IMR-90 (cell line): ENCODE measurements at regions not wholly inside any gene's neighbourhood (a gene's known extent, or its start where the extent isn't known, plus 50 kb on each side); places are given as distances from the start of the nearest gene placed in this dataset.
A peak's percentile ranks its signal among the peaks of the same experiment; 100 is the strongest.

Experiments
- ATAC-seq: fragments of 200-7000 bp; cut with Tn5 transposase; 2 replicates; pipeline ENCODE4 v1.9.1; 2020; ENCODE audit warnings: low read depth, mild to moderate bottlenecking, moderate library complexity
- BruUV-seq: library from RNA; stranded (reverse); fragments of 400-500 nt; replicated peaks from 2 replicates; lab custom pipeline; 2021; lab: Mats Ljungman, UMichigan
- CTCF ChIA-PET: fragments of 300-600 bp; formaldehyde crosslinking; extraction: SDS; loops from one replicate; lab custom pipeline; 2021; ENCODE audit warnings: antibody characterized with exemption; lab: Yijun Ruan, JAX
- POLR2A ChIA-PET: fragments of 300-600 bp; sonication (Branson Sonifier 250); formaldehyde crosslinking; loops from one replicate; lab custom pipeline; 2022; ENCODE audit warnings: antibody characterized with exemption; ENCODE audit not compliant: unreplicated experiment; lab: Charles Lee
- DNase-seq: peaks from one replicate; pipeline ENCODE4 v3.0.0; 2013
- H2AFZ ChIP-seq: replicated peaks from 2 replicates; pipeline ENCODE3; 2013; ENCODE audit warnings: low read length, mild to moderate bottlenecking; ENCODE audit not compliant: poor library complexity
- H2AK5ac ChIP-seq: 2 replicates; pipeline ENCODE4 v1.6.1; 2013; ENCODE audit warnings: low read depth, low read length, inconsistent platforms
- H2AK9ac ChIP-seq: replicated peaks from 2 replicates; pipeline ENCODE3; 2013; ENCODE audit warnings: mild to moderate bottlenecking, low read depth, low read length, moderate library complexity; ENCODE audit not compliant: poor library complexity
- H2BK120ac ChIP-seq: 2 replicates; pipeline ENCODE4 v1.6.1; 2013; ENCODE audit warnings: low read depth, low read length, inconsistent platforms
- H2BK15ac ChIP-seq: 3 replicates; pipeline ENCODE4 v1.6.1; 2013; ENCODE audit warnings: low read depth, low read length, inconsistent platforms
- H2BK20ac ChIP-seq: 2 replicates; pipeline ENCODE4 v1.6.1; 2013; ENCODE audit warnings: low read depth, mild to moderate bottlenecking, inconsistent platforms, low read length, moderate library complexity
- H2BK5ac ChIP-seq: 2 replicates; pipeline ENCODE4 v1.6.1; 2013; ENCODE audit warnings: mild to moderate bottlenecking, low read depth, low read length, inconsistent platforms; ENCODE audit not compliant: poor library complexity, severe bottlenecking
- H3K14ac ChIP-seq: replicated peaks from 2 replicates; pipeline ENCODE4 v1.6.1; 2013; ENCODE audit warnings: low read depth, low read length, inconsistent platforms
- H3K18ac ChIP-seq: 2 replicates; pipeline ENCODE4 v1.6.1; 2013; ENCODE audit warnings: low read depth, low read length, control low read depth
- H3K23ac ChIP-seq: 2 replicates; pipeline ENCODE4 v1.6.1; 2013; ENCODE audit warnings: low read depth, low read length, inconsistent platforms
- H3K27ac ChIP-seq: 2 replicates; pipeline ENCODE4 v1.5.1; 2013; ENCODE audit warnings: mild to moderate bottlenecking, control low read depth, low read length; ENCODE audit not compliant: insufficient read depth
- H3K27me3 ChIP-seq: 2 replicates; pipeline ENCODE4 v1.6.1; 2013; ENCODE audit warnings: low read length; ENCODE audit not compliant: control insufficient read depth, insufficient read depth
- H3K36me3 ChIP-seq: 2 replicates; pipeline ENCODE4 v1.6.1; 2013; ENCODE audit warnings: low read length, mixed read lengths; ENCODE audit not compliant: control insufficient read depth, insufficient read depth
- H3K4ac ChIP-seq: 2 replicates; pipeline ENCODE4 v1.6.1; 2013; ENCODE audit warnings: low read depth, low read length, inconsistent platforms
- H3K4me1 ChIP-seq: 2 replicates; pipeline ENCODE4 v1.6.1; 2013; ENCODE audit warnings: low read length, mixed read lengths; ENCODE audit not compliant: control insufficient read depth, insufficient read depth
- H3K4me2 ChIP-seq: 2 replicates; pipeline ENCODE4 v1.6.1; 2013; ENCODE audit warnings: low read depth, mild to moderate bottlenecking, control low read depth, low read length, moderate library complexity
- H3K4me3 ChIP-seq: 2 replicates; pipeline ENCODE4 v1.5.1; 2013; ENCODE audit warnings: low read depth, mild to moderate bottlenecking, control low read depth, low read length, moderate library complexity; ENCODE audit not compliant: insufficient read depth
- H3K56ac ChIP-seq: 2 replicates; pipeline ENCODE4 v1.6.1; 2013; ENCODE audit warnings: low read length, inconsistent platforms; ENCODE audit not compliant: insufficient read depth; ENCODE audit errors: extremely low read depth
- H3K79me1 ChIP-seq, 2 experiments: 2 replicates each; pipeline ENCODE4 v1.6.1; 2013; ENCODE audit warnings: low read length in 2 of 2, inconsistent platforms in 1 of 2, low read depth in 1 of 2
- H3K9ac ChIP-seq: 2 replicates; pipeline ENCODE4 v1.6.1; 2013; ENCODE audit warnings: low read depth, low read length, control low read depth
- H3K9me1 ChIP-seq: 2 replicates; pipeline ENCODE4 v1.6.1; 2013; ENCODE audit warnings: low read length, inconsistent platforms; ENCODE audit not compliant: insufficient read depth
- H3K9me3 ChIP-seq: 2 replicates; pipeline ENCODE4 v1.6.1; 2013; ENCODE audit warnings: low read length; ENCODE audit not compliant: control insufficient read depth, insufficient read depth
- H4K20me1 ChIP-seq: 2 replicates; pipeline ENCODE4 v1.6.1; 2013; ENCODE audit warnings: low read length, inconsistent platforms; ENCODE audit not compliant: insufficient read depth
- H4K5ac ChIP-seq: 2 replicates; pipeline ENCODE4 v1.6.1; 2013; ENCODE audit warnings: mild to moderate bottlenecking, low read depth, low read length, control low read depth
- H4K8ac ChIP-seq, 2 experiments: 2 replicates each; pipeline ENCODE4 v1.6.1; 2013; ENCODE audit warnings: low read depth in 2 of 2, low read length in 2 of 2, control low read depth in 1 of 2, inconsistent platforms in 1 of 2
- H4K91ac ChIP-seq: 2 replicates; pipeline ENCODE4 v1.6.1; 2013; ENCODE audit warnings: low read depth, low read length, inconsistent platforms; ENCODE audit not compliant: insufficient read depth
- MAFK ChIP-seq: IDR thresholded peaks from 2 replicates; pipeline ENCODE4 v1.6.1; 2012; ENCODE audit warnings: low read depth, low read length, improper control_type of control experiment
- SMC3 ChIP-seq: fragments of 150-350 bp; IDR thresholded peaks from 2 replicates; pipeline ENCODE4 v1.6.1; 2016; ENCODE audit warnings: low read depth, mild to moderate bottlenecking, antibody characterized with exemption, low read length, moderate library complexity
- WGBS, 2 experiments: methylation state at CpG; one replicate each; pipeline versions ENCODE4 v1.1.5 to v1.1.7; 2013; ENCODE audit warnings: missing lambda C conversion rate in 2 of 2; ENCODE audit not compliant: insufficient read length in 1 of 2; ENCODE audit errors: extremely low coverage in 2 of 2; 5-methylcytosine and 5-hydroxymethylcytosine counted together
- dilution Hi-C: fragments of 300-500 bp; cut with HindIII; formaldehyde crosslinking; loops from one replicate; pipeline ENCODE4 v1.14.3; 2018; ENCODE audit warnings: low sequenced_read_pairs; ENCODE audit not compliant: unreplicated experiment
- in situ Hi-C: fragments of 300-500 bp; cut with MboI; formaldehyde crosslinking; loops from 3 replicates; pipeline ENCODE4 v1.14.3; 2019; ENCODE audit warnings: low sequenced_read_pairs, inconsistent platforms, mixed read lengths
- intact Hi-C: fragments of 100-400 bp; cut with micrococcal nuclease; formaldehyde crosslinking; loops from 2 replicates; pipeline ENCODE4 v1.10.0; 2022

GRCh38 chr2:35163948-35164347 is 1191.6 kb upstream of the CRIM1 start:
- no peak overlapping the region for H2AK9ac ChIP-seq
- no peak overlapping the region for H3K23ac ChIP-seq
- H2BK15ac ChIP-seq, result no peak overlapping the region
- WGBS, 2 experiments, result no CpG with 5 or more reads among the region's 2 CpGs
- peaks cover 3% of the 10 kb centered on the region for H3K9me3 ChIP-seq
- TF ChIP-seq SMC3 (no peak), MAFK (peak; percentile 87)
- no peaks in the 10 kb centered on the region for H3K9me1 ChIP-seq
- no peak overlapping the region for H2AK5ac ChIP-seq
- no peak overlapping the region for H4K8ac ChIP-seq
- no peak overlapping the region for H2AFZ ChIP-seq
- H2BK120ac ChIP-seq, result no peak overlapping the region
- no peaks in the 10 kb centered on the region for H3K27me3 ChIP-seq
- no peak overlapping the region for H2BK5ac ChIP-seq
- H4K91ac ChIP-seq, result no peak overlapping the region
- no peak overlapping the region for H3K18ac ChIP-seq
- H3K4me2 ChIP-seq, result no peak overlapping the region
- H3K4ac ChIP-seq, result no peak overlapping the region
- dilution Hi-C loops (no loop called here), intact Hi-C loops (no loop called here), in situ Hi-C loops (no loop called here)
- H3K27ac ChIP-seq, result no peak overlapping the region
- DNase-seq, result no peak
- H4K20me1 ChIP-seq, result no peaks in the 10 kb centered on the region
- H3K14ac ChIP-seq, result no peak overlapping the region
- H3K36me3 ChIP-seq, result no peaks in the 10 kb centered on the region
- H3K4me1 ChIP-seq, result no peaks in the 10 kb centered on the region
- H2BK20ac ChIP-seq, result no peak overlapping the region
- ChIA-PET CTCF (no interaction called here), POLR2A (no interaction called here)
- no TSS peak for BruUV-seq
- ATAC-seq, result no peak
- H3K56ac ChIP-seq, result no peak overlapping the region
- no peak overlapping the region for H3K9ac ChIP-seq
- no peaks in the 10 kb centered on the region for H3K79me1 ChIP-seq
- H3K4me3 ChIP-seq, result no peak overlapping the region
- no peak overlapping the region for H4K5ac ChIP-seq
